Mesendoderm (in vitro differentiated cells): ENCODE measurements at regions not wholly inside any gene's neighbourhood (a gene's known extent, or its start where the extent isn't known, plus 50 kb on each side); places are given as distances from the start of the nearest gene placed in this dataset.

Experiments used
- DNase-seq: peaks from one replicate; pipeline ENCODE4 v3.0.0; 2013
- H2AK5ac ChIP-seq: 2 replicates; pipeline ENCODE4 v1.6.1; 2013; ENCODE audit warnings: low read length, inconsistent platforms
- H2BK120ac ChIP-seq: 2 replicates; pipeline ENCODE4 v1.6.1; 2013; ENCODE audit warnings: low read depth, mild to moderate bottlenecking, low read length, moderate library complexity, mixed read lengths
- H2BK15ac ChIP-seq: replicated peaks from 2 replicates; pipeline ENCODE4 v1.6.1; 2013; ENCODE audit warnings: low read depth, mild to moderate bottlenecking, moderate library complexity
- H2BK5ac ChIP-seq: 2 replicates; pipeline ENCODE4 v1.6.1; 2013; ENCODE audit warnings: low read length, inconsistent platforms
- H3K18ac ChIP-seq: 2 replicates; pipeline ENCODE4 v1.6.1; 2013; ENCODE audit warnings: mild to moderate bottlenecking, low read length, mixed read lengths
- H3K23ac ChIP-seq: one replicate; pipeline ENCODE4 v1.6.1; 2013; ENCODE audit warnings: low read length
- H3K27ac ChIP-seq: 2 replicates; pipeline ENCODE4 v1.5.1; 2013; ENCODE audit warnings: low read depth, mild to moderate bottlenecking, inconsistent platforms, low read length, moderate library complexity
- H3K27me3 ChIP-seq: 2 replicates; pipeline ENCODE4 v1.6.1; 2013; ENCODE audit warnings: low read length, control low read depth, mild to moderate bottlenecking, inconsistent platforms; ENCODE audit not compliant: insufficient read depth, poor library complexity
- H3K36me3 ChIP-seq: 2 replicates; pipeline ENCODE4 v1.6.1; 2013; ENCODE audit warnings: low read length, inconsistent platforms; ENCODE audit not compliant: control insufficient read depth, insufficient read depth
- H3K4ac ChIP-seq: one replicate; pipeline ENCODE4 v1.6.1; 2013; ENCODE audit warnings: low read depth, mild to moderate bottlenecking, low read length, moderate library complexity
- H3K4me1 ChIP-seq: 2 replicates; pipeline ENCODE4 v1.6.1; 2013; ENCODE audit warnings: low read depth, low read length, inconsistent platforms; ENCODE audit not compliant: control insufficient read depth
- H3K4me2 ChIP-seq: 2 replicates; pipeline ENCODE4 v1.6.1; 2013; ENCODE audit warnings: low read length
- H3K4me3 ChIP-seq: 2 replicates; pipeline ENCODE4 v1.5.1; 2013; ENCODE audit warnings: mild to moderate bottlenecking, low read length
- H3K56ac ChIP-seq: one replicate; pipeline ENCODE4 v1.6.1; 2013; ENCODE audit warnings: low read length
- H3K79me1 ChIP-seq: 2 replicates; pipeline ENCODE4 v1.6.1; 2013; ENCODE audit warnings: low read length, inconsistent platforms
- H3K79me2 ChIP-seq: 2 replicates; pipeline ENCODE4 v1.6.1; 2013; ENCODE audit warnings: mild to moderate bottlenecking, low read length; ENCODE audit not compliant: control insufficient read depth, insufficient read depth
- H3K9ac ChIP-seq: 2 replicates; pipeline ENCODE4 v1.6.1; 2013; ENCODE audit warnings: low read length, inconsistent platforms
- H4K5ac ChIP-seq: one replicate; pipeline ENCODE4 v1.6.1; 2013; ENCODE audit warnings: low read length
- H4K8ac ChIP-seq: one replicate; pipeline ENCODE4 v1.6.1; 2013; ENCODE audit warnings: low read depth, mild to moderate bottlenecking, control low read depth, low read length, moderate library complexity
- WGBS: extraction: QIAGEN DNeasy Blood & Tissue Kit; methylation state at CpG from one replicate; pipeline ENCODE4 v1.1.7; 2013; ENCODE audit warnings: low lambda C conversion rate, missing lambda C conversion rate; ENCODE audit not compliant: insufficient coverage; ENCODE audit errors: extremely low coverage; 5-methylcytosine and 5-hydroxymethylcytosine counted together

DNA sequence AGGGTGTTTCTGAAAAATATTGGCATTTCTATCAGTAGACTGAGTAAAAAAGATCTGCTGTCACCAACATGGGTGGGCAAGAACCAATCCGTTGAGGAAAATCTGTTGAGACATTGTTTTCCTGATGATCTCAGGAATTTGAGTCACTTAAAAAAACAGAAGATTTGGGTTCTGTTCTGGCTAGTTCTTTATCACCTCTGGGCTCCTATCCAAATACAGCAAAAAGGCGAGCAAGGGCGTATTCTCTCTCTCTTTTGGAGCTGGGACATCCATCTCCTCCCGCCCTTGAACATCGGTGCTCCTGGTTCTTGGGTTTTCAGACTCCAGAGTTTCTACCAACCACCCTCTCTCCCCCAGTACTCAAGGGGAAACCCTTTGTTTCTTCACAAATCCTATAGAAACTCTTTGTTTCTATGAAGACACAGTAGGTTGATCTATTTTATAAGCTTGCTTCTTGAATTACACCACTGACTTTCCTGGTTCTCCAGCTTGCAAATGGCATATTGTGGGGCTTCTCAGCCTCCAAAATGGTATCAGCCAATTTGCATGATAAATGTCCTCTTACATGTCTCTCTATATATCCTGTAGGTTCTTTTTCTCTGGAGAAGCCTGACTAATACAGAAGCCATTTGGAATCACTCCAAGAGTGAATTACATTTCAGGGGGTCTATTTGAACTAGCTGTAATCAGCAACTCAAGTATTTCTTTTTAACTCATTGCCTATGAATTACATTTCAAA is 263.9 kb upstream of the TMTC1 start:
- Histone ChIP-seq H3K79me1 (no peaks in the 10 kb centered on the region), H3K18ac (peak overlapping the region; percentile 68), H2BK120ac (peak overlapping the region; percentile 45), H3K4me1 (no peaks in the 10 kb centered on the region), H3K79me2 (no peaks in the 10 kb centered on the region), H3K27ac (no peak overlapping the region), H3K27me3 (no peaks in the 10 kb centered on the region), H3K4me2 (no peak overlapping the region), H3K36me3 (no peaks in the 10 kb centered on the region), H3K9ac (no peak overlapping the region), H2BK15ac (peak overlapping the region; percentile 92), H2BK5ac (no peak overlapping the region), H4K8ac (peak overlapping the region; percentile 56), H3K4ac (no peak overlapping the region), H3K23ac (no peak overlapping the region), H2AK5ac (no peak overlapping the region), H4K5ac (no peak overlapping the region), H3K56ac (no peak overlapping the region), H3K4me3 (no peak overlapping the region)
- no peak for DNase-seq
- no CpG with 5 or more reads among the region's 5 CpGs for WGBS

DNA sequence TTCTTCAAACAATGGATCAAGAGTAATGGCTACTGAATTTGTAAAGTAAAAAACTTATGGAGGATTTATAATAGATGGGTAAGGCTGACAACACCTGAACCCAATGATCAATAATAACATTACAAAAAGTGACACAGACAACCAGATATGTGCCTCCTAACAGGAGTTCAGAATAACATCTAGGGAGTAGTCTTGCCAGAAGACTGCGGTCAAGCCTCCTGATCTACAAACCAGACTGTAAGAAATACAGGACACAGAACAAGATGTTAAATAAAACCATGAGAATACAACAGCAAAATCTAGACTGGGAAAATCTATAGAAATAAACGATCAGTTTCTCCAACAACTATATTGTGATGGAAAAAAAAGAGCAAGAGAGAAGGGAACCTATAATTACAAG is 262.6 kb upstream of the TMTC1 start:
- Histone ChIP-seq H3K56ac (no peak overlapping the region), H3K4me1 (no peaks in the 10 kb centered on the region), H4K8ac (no peak overlapping the region), H2AK5ac (no peak overlapping the region), H3K27me3 (no peaks in the 10 kb centered on the region), H2BK5ac (no peak overlapping the region), H3K9ac (no peak overlapping the region), H3K18ac (no peak overlapping the region), H3K36me3 (no peaks in the 10 kb centered on the region), H3K4ac (no peak overlapping the region), H3K79me1 (no peaks in the 10 kb centered on the region), H4K5ac (no peak overlapping the region), H3K27ac (no peak overlapping the region), H2BK120ac (no peak overlapping the region), H3K4me2 (no peak overlapping the region), H3K79me2 (no peaks in the 10 kb centered on the region), H3K4me3 (no peak overlapping the region), H2BK15ac (no peak overlapping the region), H3K23ac (no peak overlapping the region)
- DNase-seq: no peak
- no CpG with 5 or more reads among the region's 2 CpGs for WGBS

DNA sequence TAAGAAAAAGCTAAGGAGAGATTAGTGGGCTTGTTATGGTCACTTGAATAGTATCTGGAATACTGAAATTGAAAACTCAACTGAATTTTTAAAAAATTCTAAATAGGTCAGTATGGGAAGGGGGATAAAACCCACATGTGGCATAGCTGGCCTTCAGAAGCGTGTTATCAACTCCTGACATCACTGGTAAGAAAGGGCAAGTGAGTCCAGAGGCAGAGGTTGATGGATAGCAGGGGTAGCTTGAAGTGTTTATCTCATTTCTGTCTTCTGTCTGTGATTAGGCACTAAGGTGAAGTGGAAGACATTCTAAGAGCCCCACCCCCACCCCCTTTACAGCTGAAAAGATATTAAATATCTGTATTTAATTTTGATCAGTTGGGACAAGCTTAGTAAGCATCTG is 261.4 kb upstream of the TMTC1 start:
- H2BK120ac ChIP-seq: no peak overlapping the region
- WGBS: no CpG with 5 or more reads among the region's 1 CpG

DNA sequence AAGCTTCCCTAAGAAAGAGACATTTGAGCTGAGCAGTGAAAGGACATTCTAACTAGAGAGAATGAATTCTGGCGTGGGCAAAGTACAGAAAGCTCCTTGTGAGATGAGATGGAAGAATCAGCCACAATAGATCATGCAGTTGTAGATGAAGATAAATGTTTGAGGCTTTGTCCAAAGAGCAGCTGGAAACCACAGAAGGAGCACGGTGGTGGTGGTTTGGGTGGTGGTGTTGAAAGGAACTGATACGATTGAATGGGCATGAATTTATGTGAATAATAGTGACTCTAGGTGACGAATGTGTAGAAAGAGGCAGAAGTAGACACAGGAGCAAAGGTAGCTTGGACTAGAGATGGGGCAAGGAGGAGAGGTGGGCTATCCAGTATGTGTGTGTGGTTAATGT is 260.5 kb upstream of the TMTC1 start:
- H3K23ac ChIP-seq: no peak overlapping the region
- no peak overlapping the region for H3K4ac ChIP-seq
- H3K79me2 ChIP-seq: no peaks in the 10 kb centered on the region
- no peak overlapping the region for H3K4me2 ChIP-seq
- no peak for DNase-seq
- no peaks in the 10 kb centered on the region for H3K79me1 ChIP-seq
- H3K36me3 ChIP-seq: no peaks in the 10 kb centered on the region
- no peak overlapping the region for H3K56ac ChIP-seq
- no peak overlapping the region for H3K18ac ChIP-seq
- no peak overlapping the region for H2AK5ac ChIP-seq
- no peak overlapping the region for H2BK15ac ChIP-seq
- H4K5ac ChIP-seq: no peak overlapping the region
- no peak overlapping the region for H2BK120ac ChIP-seq
- H3K27me3 ChIP-seq: no peaks in the 10 kb centered on the region
- no peak overlapping the region for H3K27ac ChIP-seq
- no CpG with 5 or more reads among the region's 4 CpGs for WGBS
- H3K9ac ChIP-seq: no peak overlapping the region
- H3K4me3 ChIP-seq: no peak overlapping the region
- H2BK5ac ChIP-seq: no peak overlapping the region
- H3K4me1 ChIP-seq: no peaks in the 10 kb centered on the region
- no peak overlapping the region for H4K8ac ChIP-seq

More for the DNA sequence above, 261.4 kb upstream of the TMTC1 start:
- Histone ChIP-seq H4K8ac (no peak overlapping the region), H2BK5ac (no peak overlapping the region), H3K18ac (no peak overlapping the region), H3K27me3 (no peaks in the 10 kb centered on the region), H3K4me3 (no peak overlapping the region), H4K5ac (no peak overlapping the region), H3K9ac (no peak overlapping the region), H3K4me2 (no peak overlapping the region), H3K4ac (no peak overlapping the region), H3K27ac (no peak overlapping the region), H3K79me2 (no peaks in the 10 kb centered on the region), H2BK15ac (no peak overlapping the region), H3K23ac (no peak overlapping the region), H3K4me1 (no peaks in the 10 kb centered on the region), H3K36me3 (no peaks in the 10 kb centered on the region), H3K56ac (no peak overlapping the region), H3K79me1 (no peaks in the 10 kb centered on the region), H2AK5ac (no peak overlapping the region)
- DNase-seq: no peak

DNA sequence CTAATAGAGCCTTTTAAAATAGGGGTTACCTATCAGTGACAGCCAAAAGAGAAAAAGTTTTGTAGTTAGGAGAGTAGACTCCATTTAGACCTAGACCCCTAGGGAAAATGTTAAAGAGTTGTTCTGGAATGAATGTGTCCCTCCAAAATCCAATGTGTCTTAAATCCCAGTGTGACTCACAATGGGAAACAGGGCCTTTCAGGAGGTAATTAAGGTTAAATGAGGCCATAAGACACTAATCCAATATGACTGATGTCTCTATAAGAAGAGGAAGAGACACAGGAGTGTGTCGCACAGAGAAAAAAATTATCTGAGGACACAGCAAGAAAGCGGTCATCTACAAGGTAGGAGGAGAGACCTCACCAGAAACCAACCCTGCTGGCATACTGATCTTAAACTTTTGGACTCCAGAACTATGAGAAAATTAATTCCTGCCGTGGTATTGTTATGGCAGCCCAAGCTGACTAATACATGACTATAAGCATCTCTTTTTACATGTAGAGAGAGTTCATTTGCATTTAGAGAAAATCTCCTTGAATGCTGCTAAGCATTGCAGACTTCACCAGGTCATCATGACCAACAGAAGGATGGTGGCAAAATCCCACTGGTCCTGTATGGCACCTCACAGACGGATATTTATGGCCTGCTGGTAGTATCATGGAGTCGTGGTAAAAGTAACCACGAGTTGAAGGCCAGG is 259.6 kb upstream of the TMTC1 start:
- Histone ChIP-seq H3K27ac (no peak overlapping the region), H3K4me2 (no peak overlapping the region), H3K79me1 (no peaks in the 10 kb centered on the region), H3K56ac (no peak overlapping the region), H3K36me3 (no peaks in the 10 kb centered on the region), H2BK5ac (no peak overlapping the region), H4K8ac (no peak overlapping the region), H2AK5ac (no peak overlapping the region), H2BK120ac (peak overlapping the region; percentile 36), H3K27me3 (no peaks in the 10 kb centered on the region), H3K4ac (no peak overlapping the region), H3K9ac (no peak overlapping the region), H2BK15ac (no peak overlapping the region), H3K23ac (no peak overlapping the region), H3K4me3 (no peak overlapping the region), H4K5ac (no peak overlapping the region), H3K79me2 (no peaks in the 10 kb centered on the region), H3K18ac (peak overlapping the region; percentile 68), H3K4me1 (no peaks in the 10 kb centered on the region)
- DNase-seq: no peak
- WGBS: no CpG with 5 or more reads among the region's 6 CpGs
